Activated CD8-positive, alpha-beta T cell treated with anti-CD3 and anti-CD28 coated beads for 36 hours (primary cell): ENCODE measurements at regions not wholly inside any gene's neighbourhood (a gene's known extent, or its start where the extent isn't known, plus 50 kb on each side); places are given as distances from the start of the nearest gene placed in this dataset.

Experiments used
- ATAC-seq: fragments of 200-7000 bp; cut with Tn5 transposase; one replicate; pipeline ENCODE4 v1.10.0; 2021; ENCODE audit warnings: mild to moderate bottlenecking, moderate library complexity
- CTCF ChIA-PET: fragments of 350-600 bp; sonication (Branson Sonifier 250); formaldehyde crosslinking; loops from one replicate; lab custom pipeline; 2021; ENCODE audit warnings: antibody characterized with exemption; lab: Charles Lee
- POLR2A ChIA-PET: fragments of 350-600 bp; sonication (Branson Sonifier 250); formaldehyde crosslinking; loops from one replicate; lab custom pipeline; 2021; ENCODE audit warnings: antibody characterized with exemption; lab: Charles Lee
- DNase-seq: peaks from one replicate; pipeline ENCODE4 v3.0.0-alpha.2; 2020
- H3K27ac Mint-ChIP-seq: one replicate; pipeline ENCODE4 v1.8.0; 2021; ENCODE audit warnings: mild to moderate bottlenecking, mixed read lengths
- H3K27me3 Mint-ChIP-seq: one replicate; pipeline ENCODE4 v1.8.0; 2021; ENCODE audit warnings: mixed read lengths
- H3K36me3 Mint-ChIP-seq: one replicate; pipeline ENCODE4 v1.8.0; 2021; ENCODE audit warnings: low read depth, mixed read lengths
- H3K4me1 Mint-ChIP-seq: one replicate; pipeline ENCODE4 v1.8.0; 2021; ENCODE audit warnings: low read depth, mixed read lengths
- H3K4me3 Mint-ChIP-seq: one replicate; pipeline ENCODE4 v1.8.0; 2021; ENCODE audit warnings: mild to moderate bottlenecking, moderate library complexity, mixed read lengths
- H3K9me3 Mint-ChIP-seq: one replicate; pipeline ENCODE4 v1.8.0; 2021; ENCODE audit warnings: mixed read lengths
- CTCF ChIP-seq: fragments of 200-600 bp; IDR thresholded peaks from one replicate; pipeline ENCODE4 v1.8.0; 2022; ENCODE audit warnings: antibody characterized with exemption, mild to moderate bottlenecking
- intact Hi-C: fragments of 100-400 bp; cut with micrococcal nuclease; formaldehyde crosslinking; loops from one replicate; pipeline ENCODE4 v1.10.0; 2022

- intact Hi-C loops: no loop called here
- no peaks in the 10 kb centered on the region for H3K9me3 Mint-ChIP-seq
- peaks cover 21% of the 10 kb centered on the region for H3K4me1 Mint-ChIP-seq
- ATAC-seq (no peak), DNase-seq (no peak)
- POLR2A ChIA-PET: no interaction called here
- CTCF ChIA-PET: no interaction called here
- H3K27ac Mint-ChIP-seq: no peak overlapping the region
- no peaks in the 10 kb centered on the region for H3K27me3 Mint-ChIP-seq
- no peak overlapping the region for H3K4me3 Mint-ChIP-seq
- no peak for TF ChIP-seq CTCF
- no peaks in the 10 kb centered on the region for H3K36me3 Mint-ChIP-seq
These were observed 311.2 kb upstream of the GATB start for GRCh38 chr4:152072001-152072485.

- no peak overlapping the region for H3K27ac Mint-ChIP-seq
- ChIA-PET CTCF (no interaction called here), POLR2A (no interaction called here)
- H3K4me1 Mint-ChIP-seq: peaks cover 22% of the 10 kb centered on the region
- H3K4me3 Mint-ChIP-seq: no peak overlapping the region
- no peaks in the 10 kb centered on the region for H3K27me3 Mint-ChIP-seq
- TF ChIP-seq CTCF: no peak
- H3K9me3 Mint-ChIP-seq: no peaks in the 10 kb centered on the region
- no peak for DNase-seq
- ATAC-seq: no peak
- H3K36me3 Mint-ChIP-seq: no peaks in the 10 kb centered on the region
- intact Hi-C loops: no loop called here
These were observed 310.0 kb upstream of the GATB start for GRCh38 chr4:152070854-152071253.

GRCh38 chr4:152068866-152069265 is 308.1 kb upstream of the GATB start:
- intact Hi-C loops: no loop called here
- H3K36me3 Mint-ChIP-seq: no peaks in the 10 kb centered on the region
- no peaks in the 10 kb centered on the region for H3K27me3 Mint-ChIP-seq
- ATAC-seq (no peak), DNase-seq (no peak)
- no peak overlapping the region for H3K27ac Mint-ChIP-seq
- peaks cover 20% of the 10 kb centered on the region for H3K4me1 Mint-ChIP-seq
- CTCF ChIA-PET: no interaction called here
- no peaks in the 10 kb centered on the region for H3K9me3 Mint-ChIP-seq
- no peak for TF ChIP-seq CTCF
- POLR2A ChIA-PET: no interaction called here
- H3K4me3 Mint-ChIP-seq: no peak overlapping the region

- DNase-seq: peak; percentile 20
- Mint-ChIP-seq H3K27ac (no peak overlapping the region), H3K4me1 (peaks cover 25% of the 10 kb centered on the region), H3K9me3 (no peaks in the 10 kb centered on the region), H3K27me3 (no peaks in the 10 kb centered on the region), H3K4me3 (no peak overlapping the region), H3K36me3 (no peaks in the 10 kb centered on the region)
- no peak for TF ChIP-seq CTCF
- ChIA-PET POLR2A (interaction anchor here (1.0 to 1.4 kb wide), 2 partner anchors 11 to 15 kb away, joined by 3 read pairs; no protein-coding TSS in a partner anchor), CTCF (no interaction called here)
- intact Hi-C loops: no loop called here
- ATAC-seq: no peak
These were observed 304.7 kb upstream of the GATB start for GRCh38 chr4:152065545-152065944.

GRCh38 chr4:152064753-152065152 is 303.9 kb upstream of the GATB start:
- ChIA-PET POLR2A (interaction anchor here (1.0 to 1.4 kb wide), 2 partner anchors 12 to 16 kb away, joined by 3 read pairs; no protein-coding TSS in a partner anchor), CTCF (no interaction called here)
- Mint-ChIP-seq H3K9me3 (no peaks in the 10 kb centered on the region), H3K4me1 (peaks cover 25% of the 10 kb centered on the region), H3K4me3 (no peak overlapping the region), H3K27me3 (no peaks in the 10 kb centered on the region), H3K27ac (no peak overlapping the region), H3K36me3 (no peaks in the 10 kb centered on the region)
- DNase-seq (no peak), ATAC-seq (no peak)
- intact Hi-C loops: no loop called here
- no peak for TF ChIP-seq CTCF
